ENCODE measurements at regions not wholly inside any gene's neighbourhood (a gene's known extent, or its start where the extent isn't known, plus 50 kb on each side); places are given as distances from the start of the nearest gene placed in this dataset.

DNA sequence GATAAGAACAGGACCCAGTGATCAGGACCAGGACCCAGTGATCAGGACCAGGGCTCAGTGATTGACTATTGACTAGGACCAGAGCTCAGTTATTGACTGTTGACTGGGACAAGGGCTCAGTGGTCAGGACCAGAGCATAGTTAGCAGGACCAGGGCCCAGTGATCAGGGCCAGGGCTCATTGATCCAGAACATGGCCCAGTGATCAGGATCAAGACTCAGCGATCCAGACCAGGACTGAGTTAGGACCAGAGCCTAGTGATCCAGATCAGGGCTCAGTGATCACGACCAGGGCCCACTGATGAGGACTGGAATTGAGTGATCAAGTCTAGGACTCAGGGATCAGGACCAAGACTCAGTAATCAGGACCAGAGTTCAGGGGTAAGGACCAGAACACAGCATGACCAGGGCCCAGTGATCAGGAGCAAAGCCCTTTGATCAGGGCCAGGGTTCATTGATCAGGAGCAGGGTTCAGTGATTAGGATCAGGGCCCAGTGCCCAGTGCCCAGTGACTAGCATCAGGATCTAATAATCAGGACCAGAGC lies 176.0 kb downstream of the TMEM121 start:
- no peak overlapping the region for H2BK12ac ChIP-seq (ENCODE audit: low read depth, low read length)
- no peak overlapping the region for H2AK5ac ChIP-seq (ENCODE audit: low read depth, low read length)
- WGBS, 2 experiments (ENCODE audit: extremely low coverage in 1 of 2, insufficient coverage in 1 of 2, insufficient read length in 1 of 2, insufficient replicate concordance in 2 of 2, low coverage in 1 of 2, low lambda C conversion rate in 2 of 2, missing lambda C conversion rate in 1 of 2), result 66% methylated on average over 2 of the region's 2 CpGs; no CpG with 5 or more reads in 1 of the 2 experiments
- H4K91ac ChIP-seq (replicated peaks; ENCODE audit: insufficient read length, low read length), result no peak overlapping the region
- H2BK15ac ChIP-seq (ENCODE audit: low read length), result no peak overlapping the region
- no peak overlapping the region for H3K4ac ChIP-seq (replicated peaks; ENCODE audit: insufficient read length, low read depth, low read length)
- H3K27me3 ChIP-seq (replicated peaks in 1 of 4; ENCODE audit: control insufficient read depth in 3 of 4, extremely low read depth in 1 of 4, insufficient read depth in 3 of 4, low read length in 3 of 4), result no peaks in the 10 kb centered on the region
- H3K23me2 ChIP-seq (ENCODE audit: low read depth, low read length), result peaks cover 6% of the 10 kb centered on the region; the same call in 1 of the 2 replicates
- DNase-seq (ENCODE audit: low read depth in 1 of 2, low spot score in 2 of 2) (no peak), FAIRE-seq (no peak)
- no peak overlapping the region for H3K56ac ChIP-seq (replicated peaks; ENCODE audit: insufficient read length, low read depth, low read length)
- no peak overlapping the region for H2BK20ac ChIP-seq (ENCODE audit: low read length)
- no peak overlapping the region for H3K27ac ChIP-seq (ENCODE audit: low read depth, low read length)
- no peak for TF ChIP-seq CREB1 (IDR thresholded peaks at IDR 0.05)
- no peak for TF ChIP-seq RBBP5 (IDR thresholded peaks at IDR 0.05; ENCODE audit: borderline replicate concordance, low read depth, low read length)
- TF ChIP-seq SAP30 (IDR thresholded peaks at IDR 0.05; ENCODE audit: insufficient read depth, insufficient replicate concordance, low read length), result no peak
- no peak for TF ChIP-seq ZNF274 (IDR thresholded peaks at IDR 0.05; ENCODE audit: borderline replicate concordance, extremely low read depth, low read length)
- TF ChIP-seq JUN (IDR thresholded peaks at IDR 0.05; ENCODE audit: low read depth, low read length), result no peak
- TF ChIP-seq GABPA (IDR thresholded peaks at IDR 0.05; ENCODE audit: borderline replicate concordance, insufficient read depth, low read length), result no peak
- H3K23ac ChIP-seq (ENCODE audit: insufficient read length), result no peak overlapping the region
- H3K4me2 ChIP-seq (ENCODE audit: insufficient read depth in 1 of 2, low read depth in 2 of 2, low read length in 2 of 2), result no peak overlapping the region
- ChIA-PET POLR2A (ENCODE audit: partially characterized antibody) (no interaction called here), CTCF (ENCODE audit: partially characterized antibody) (no interaction called here)
- no peak overlapping the region for H2AFZ ChIP-seq (ENCODE audit: low read length)
- no peaks in the 10 kb centered on the region for H3K36me3 ChIP-seq (ENCODE audit: control insufficient read depth in 2 of 4, insufficient read depth in 4 of 4, low read length in 3 of 4)
- no peak overlapping the region for H2BK120ac ChIP-seq (replicated peaks; ENCODE audit: low read depth, low read length)
- no peak overlapping the region for H3K18ac ChIP-seq (ENCODE audit: extremely low read depth, low read length)
- no peak overlapping the region for H4K5ac ChIP-seq (ENCODE audit: insufficient read length, low read depth, low read length)
- peaks cover 27 to 75% of the 10 kb centered on the region in 2 experiments for H3K9me3 ChIP-seq (ENCODE audit: insufficient read depth in 2 of 2, low read depth in 1 of 2, low read length in 1 of 2)
- H3K4me3 ChIP-seq (ENCODE audit: extremely low read depth in 1 of 4, insufficient read depth in 2 of 4, low read depth in 3 of 4, low read length in 4 of 4), result no peak overlapping the region
- no peak overlapping the region for H3K9ac ChIP-seq (replicated peaks in 1 of 4; ENCODE audit: extremely low read depth in 1 of 4, low read depth in 3 of 4, low read length in 3 of 4)
- no peak overlapping the region for H4K8ac ChIP-seq (ENCODE audit: extremely low read depth, insufficient read depth, low read length)
- H2BK5ac ChIP-seq (ENCODE audit: low read depth, low read length), result no peak overlapping the region
- no peaks in the 10 kb centered on the region for H3K79me1 ChIP-seq (ENCODE audit: low read depth, low read length)
- no peaks in the 10 kb centered on the region for H3K79me2 ChIP-seq (ENCODE audit: control insufficient read depth in 1 of 2, insufficient read depth in 2 of 2, low read length in 2 of 2)
- no peaks in the 10 kb centered on the region for H3K4me1 ChIP-seq (replicated peaks in 1 of 4; ENCODE audit: control insufficient read depth in 3 of 4, insufficient read depth in 4 of 4, low read length in 3 of 4)
- no peak overlapping the region for H3K14ac ChIP-seq (ENCODE audit: insufficient read length)
- H4K20me1 ChIP-seq (replicated peaks in 1 of 2; ENCODE audit: control insufficient read depth in 1 of 2, insufficient read depth in 2 of 2, low read length in 2 of 2), result no peaks in the 10 kb centered on the region

Measured in H1 (cell line).